ENCODE measurements at regions not wholly inside any gene's neighbourhood (a gene's known extent, or its start where the extent isn't known, plus 50 kb on each side); places are given as distances from the start of the nearest gene placed in this dataset.

- H3K36me3 ChIP-seq (ENCODE audit: insufficient read depth, low read length) = no peaks in the 10 kb centered on the region
- peaks cover 3% of the 10 kb centered on the region for H3K27me3 ChIP-seq (ENCODE audit: insufficient read depth, low read length)
- H3K9ac ChIP-seq (ENCODE audit: low read length) = no peak overlapping the region
- H3K4me2 ChIP-seq (ENCODE audit: low read length) = no peak overlapping the region
- H2AFZ ChIP-seq (ENCODE audit: low read depth, low read length) = no peak overlapping the region
- no peak for TF ChIP-seq EZH2 (IDR thresholded peaks at IDR 0.05; ENCODE audit: insufficient read depth, low read length)
- TF ChIP-seq, protein P1, sequence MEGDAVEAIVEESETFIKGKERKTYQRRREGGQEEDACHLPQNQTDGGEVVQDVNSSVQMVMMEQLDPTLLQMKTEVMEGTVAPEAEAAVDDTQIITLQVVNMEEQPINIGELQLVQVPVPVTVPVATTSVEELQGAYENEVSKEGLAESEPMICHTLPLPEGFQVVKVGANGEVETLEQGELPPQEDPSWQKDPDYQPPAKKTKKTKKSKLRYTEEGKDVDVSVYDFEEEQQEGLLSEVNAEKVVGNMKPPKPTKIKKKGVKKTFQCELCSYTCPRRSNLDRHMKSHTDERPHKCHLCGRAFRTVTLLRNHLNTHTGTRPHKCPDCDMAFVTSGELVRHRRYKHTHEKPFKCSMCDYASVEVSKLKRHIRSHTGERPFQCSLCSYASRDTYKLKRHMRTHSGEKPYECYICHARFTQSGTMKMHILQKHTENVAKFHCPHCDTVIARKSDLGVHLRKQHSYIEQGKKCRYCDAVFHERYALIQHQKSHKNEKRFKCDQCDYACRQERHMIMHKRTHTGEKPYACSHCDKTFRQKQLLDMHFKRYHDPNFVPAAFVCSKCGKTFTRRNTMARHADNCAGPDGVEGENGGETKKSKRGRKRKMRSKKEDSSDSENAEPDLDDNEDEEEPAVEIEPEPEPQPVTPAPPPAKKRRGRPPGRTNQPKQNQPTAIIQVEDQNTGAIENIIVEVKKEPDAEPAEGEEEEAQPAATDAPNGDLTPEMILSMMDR (IDR thresholded peaks at IDR 0.05; ENCODE audit: insufficient read depth, low read depth, low read length) = no peak
- DNase-seq (ENCODE audit: low read depth) (no peak), FAIRE-seq (no peak)
- no peaks in the 10 kb centered on the region for H3K4me1 Mint-ChIP-seq (ENCODE audit: low read depth, unreplicated experiment)
- H3K9me3 Mint-ChIP-seq (ENCODE audit: unreplicated experiment) = peaks cover 16% of the 10 kb centered on the region
- H3K4me3 Mint-ChIP-seq (ENCODE audit: unreplicated experiment) = no peak overlapping the region
- H3K4me1 ChIP-seq (ENCODE audit: insufficient read depth, low read length) = no peaks in the 10 kb centered on the region
- H3K9me3 ChIP-seq (ENCODE audit: insufficient read depth, low read depth, low read length) = no peaks in the 10 kb centered on the region
- H3K4me3 ChIP-seq (ENCODE audit: insufficient read depth, low read depth, low read length) = no peak overlapping the region
- no peaks in the 10 kb centered on the region for H3K79me2 ChIP-seq (ENCODE audit: insufficient read depth, low read length)
- no peak overlapping the region for H3K27ac ChIP-seq (ENCODE audit: low read depth, low read length)
- peaks cover 2% of the 10 kb centered on the region for H3K36me3 Mint-ChIP-seq (ENCODE audit: low read depth, unreplicated experiment)
- no peaks in the 10 kb centered on the region for H4K20me1 ChIP-seq (ENCODE audit: insufficient read depth, low read length)
- H3K27me3 Mint-ChIP-seq (ENCODE audit: low read depth, unreplicated experiment) = peaks cover 28% of the 10 kb centered on the region
- H3K27ac Mint-ChIP-seq (ENCODE audit: unreplicated experiment) = no peak overlapping the region
Observed at GRCh38 chr17:65449495-65449894, 112.0 kb downstream of the AXIN2 start.

GRCh38 chr17:65447823-65448222, 113.6 kb downstream of the AXIN2 start:
- no peak overlapping the region for H3K27ac Mint-ChIP-seq (ENCODE audit: unreplicated experiment)
- no peak overlapping the region for H3K4me3 Mint-ChIP-seq (ENCODE audit: unreplicated experiment)
- peaks cover 2% of the 10 kb centered on the region for H3K36me3 Mint-ChIP-seq (ENCODE audit: low read depth, unreplicated experiment)
- TF ChIP-seq, protein P1 (IDR thresholded peaks at IDR 0.05; ENCODE audit: insufficient read depth, low read depth, low read length) = no peak
- TF ChIP-seq EZH2 (IDR thresholded peaks at IDR 0.05; ENCODE audit: insufficient read depth, low read length) = no peak
- no peak for FAIRE-seq
- peaks cover 16% of the 10 kb centered on the region for H3K9me3 Mint-ChIP-seq (ENCODE audit: unreplicated experiment)
- Histone ChIP-seq H3K79me2 (ENCODE audit: insufficient read depth, low read length) (no peaks in the 10 kb centered on the region), H3K4me3 (ENCODE audit: insufficient read depth, low read depth, low read length) (no peak overlapping the region), H4K20me1 (ENCODE audit: insufficient read depth, low read length) (no peaks in the 10 kb centered on the region), H3K9ac (ENCODE audit: low read length) (no peak overlapping the region), H3K36me3 (ENCODE audit: insufficient read depth, low read length) (no peaks in the 10 kb centered on the region), H2AFZ (ENCODE audit: low read depth, low read length) (no peak overlapping the region), H3K9me3 (ENCODE audit: insufficient read depth, low read depth, low read length) (no peaks in the 10 kb centered on the region), H3K27ac (ENCODE audit: low read depth, low read length) (no peak overlapping the region), H3K27me3 (ENCODE audit: insufficient read depth, low read length) (peaks cover 7% of the 10 kb centered on the region), H3K4me1 (ENCODE audit: insufficient read depth, low read length) (no peaks in the 10 kb centered on the region), H3K4me2 (ENCODE audit: low read length) (no peak overlapping the region)
- H3K27me3 Mint-ChIP-seq (ENCODE audit: low read depth, unreplicated experiment) = peaks cover 31% of the 10 kb centered on the region
- DNase-seq (ENCODE audit: low read depth) = no peak
- no peaks in the 10 kb centered on the region for H3K4me1 Mint-ChIP-seq (ENCODE audit: low read depth, unreplicated experiment)

- Histone ChIP-seq H2AFZ (ENCODE audit: low read depth, low read length) (no peak overlapping the region), H4K20me1 (ENCODE audit: insufficient read depth, low read length) (no peaks in the 10 kb centered on the region), H3K4me2 (ENCODE audit: low read length) (no peak overlapping the region), H3K9ac (ENCODE audit: low read length) (no peak overlapping the region), H3K9me3 (ENCODE audit: insufficient read depth, low read depth, low read length) (no peaks in the 10 kb centered on the region), H3K4me3 (ENCODE audit: insufficient read depth, low read depth, low read length) (no peak overlapping the region), H3K79me2 (ENCODE audit: insufficient read depth, low read length) (no peaks in the 10 kb centered on the region), H3K27ac (ENCODE audit: low read depth, low read length) (no peak overlapping the region), H3K4me1 (ENCODE audit: insufficient read depth, low read length) (no peaks in the 10 kb centered on the region), H3K27me3 (ENCODE audit: insufficient read depth, low read length) (peaks cover 7% of the 10 kb centered on the region), H3K36me3 (ENCODE audit: insufficient read depth, low read length) (no peaks in the 10 kb centered on the region)
- Mint-ChIP-seq H3K27ac (ENCODE audit: unreplicated experiment) (no peak overlapping the region), H3K27me3 (ENCODE audit: low read depth, unreplicated experiment) (peaks cover 31% of the 10 kb centered on the region), H3K4me1 (ENCODE audit: low read depth, unreplicated experiment) (no peaks in the 10 kb centered on the region), H3K9me3 (ENCODE audit: unreplicated experiment) (peaks cover 11% of the 10 kb centered on the region), H3K36me3 (ENCODE audit: low read depth, unreplicated experiment) (peaks cover 2% of the 10 kb centered on the region), H3K4me3 (ENCODE audit: unreplicated experiment) (no peak overlapping the region)
- no peak for TF ChIP-seq EZH2 (IDR thresholded peaks at IDR 0.05; ENCODE audit: insufficient read depth, low read length)
- TF ChIP-seq, protein P1 (IDR thresholded peaks at IDR 0.05; ENCODE audit: insufficient read depth, low read depth, low read length) = no peak
- FAIRE-seq = no peak
- no peak for DNase-seq (ENCODE audit: low read depth)
Observed at GRCh38 chr17:65446838-65447526, 114.5 kb downstream of the AXIN2 start.

All from astrocyte (in vitro differentiated cells and primary cell).